ENCODE measurements at regions not wholly inside any gene's neighbourhood (a gene's known extent, or its start where the extent isn't known, plus 50 kb on each side); places are given as distances from the start of the nearest gene placed in this dataset.

DNA sequence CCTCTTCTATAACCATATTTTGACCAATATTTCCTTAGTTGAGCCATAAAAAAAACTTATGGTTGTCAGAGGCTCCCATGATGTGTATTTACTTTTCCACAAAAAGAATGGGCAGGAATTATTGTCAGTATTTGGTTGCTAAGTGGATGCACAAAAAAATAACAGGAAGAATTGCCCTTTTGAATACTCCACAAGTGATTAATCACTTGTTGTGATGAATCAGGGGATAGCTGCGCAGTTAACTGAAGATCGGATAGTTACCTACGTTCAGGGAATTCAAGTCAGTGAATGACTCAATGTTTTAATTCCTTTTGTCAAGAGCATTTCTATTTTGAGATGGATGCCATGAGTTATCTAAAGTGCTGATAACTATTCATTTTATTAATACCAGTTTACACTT is 785.2 kb upstream of the B3GALT2 start:
- Histone ChIP-seq H3K27ac (ENCODE audit: low read depth, low read length) (no peak overlapping the region), H3K9ac (ENCODE audit: low read length) (no peak overlapping the region), H3K27me3 (ENCODE audit: control insufficient read depth, insufficient read depth, low read length) (no peaks in the 10 kb centered on the region), H3K36me3 (ENCODE audit: control insufficient read depth, insufficient read depth, low read length) (no peaks in the 10 kb centered on the region), H3K4me1 (ENCODE audit: control insufficient read depth, insufficient read depth, low read length) (no peaks in the 10 kb centered on the region), H3K4me3 (ENCODE audit: low read length) (no peak overlapping the region)

DNA sequence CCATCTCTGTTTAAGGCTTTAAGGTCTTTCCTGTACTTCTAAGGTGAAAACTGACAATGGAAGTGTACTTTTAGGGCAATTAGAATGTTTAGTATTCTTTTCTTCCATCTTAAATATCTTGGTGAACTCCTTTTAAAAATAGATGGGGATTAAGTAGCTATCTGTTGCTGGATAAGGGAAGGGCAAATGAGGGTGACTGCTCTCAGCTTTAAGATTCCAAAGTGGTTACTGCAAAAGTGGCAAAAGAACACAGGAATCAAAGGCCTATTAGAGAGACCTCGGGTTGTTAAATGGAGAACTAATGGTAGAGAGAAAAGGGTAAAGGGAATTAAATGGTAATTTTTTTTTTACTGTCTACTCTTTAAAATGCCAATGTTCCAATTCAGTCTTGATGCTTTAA is 774.1 kb upstream of the B3GALT2 start:
- no peak overlapping the region for H3K4me3 ChIP-seq (ENCODE audit: low read length)
- no peak overlapping the region for H3K9ac ChIP-seq (ENCODE audit: low read length)
- H3K27ac ChIP-seq (ENCODE audit: low read depth, low read length) = no peak overlapping the region
- H3K4me1 ChIP-seq (ENCODE audit: control insufficient read depth, insufficient read depth, low read length) = no peaks in the 10 kb centered on the region
- no peaks in the 10 kb centered on the region for H3K36me3 ChIP-seq (ENCODE audit: control insufficient read depth, insufficient read depth, low read length)
- H3K27me3 ChIP-seq (ENCODE audit: control insufficient read depth, insufficient read depth, low read length) = no peaks in the 10 kb centered on the region

DNA sequence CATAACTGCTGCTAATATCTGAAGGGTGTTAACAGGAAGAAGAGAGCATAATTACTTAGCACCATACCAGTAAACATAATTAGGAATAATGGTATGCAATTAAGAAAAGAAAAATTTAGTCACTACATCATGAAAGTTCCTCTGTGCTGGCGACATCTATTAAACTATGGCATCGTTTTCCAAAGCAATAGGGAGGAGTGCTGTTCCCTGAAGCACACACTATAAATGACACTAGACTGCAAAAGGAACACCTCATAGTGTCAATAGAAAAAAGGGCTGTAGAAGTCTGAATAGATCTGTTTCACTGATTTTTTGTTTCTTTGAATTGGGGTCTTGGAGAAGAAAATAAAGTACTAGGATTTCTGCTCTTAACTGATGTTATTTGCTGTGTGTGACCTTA is 773.6 kb upstream of the B3GALT2 start:
- H3K27ac ChIP-seq (ENCODE audit: low read depth, low read length) = no peak overlapping the region

DNA sequence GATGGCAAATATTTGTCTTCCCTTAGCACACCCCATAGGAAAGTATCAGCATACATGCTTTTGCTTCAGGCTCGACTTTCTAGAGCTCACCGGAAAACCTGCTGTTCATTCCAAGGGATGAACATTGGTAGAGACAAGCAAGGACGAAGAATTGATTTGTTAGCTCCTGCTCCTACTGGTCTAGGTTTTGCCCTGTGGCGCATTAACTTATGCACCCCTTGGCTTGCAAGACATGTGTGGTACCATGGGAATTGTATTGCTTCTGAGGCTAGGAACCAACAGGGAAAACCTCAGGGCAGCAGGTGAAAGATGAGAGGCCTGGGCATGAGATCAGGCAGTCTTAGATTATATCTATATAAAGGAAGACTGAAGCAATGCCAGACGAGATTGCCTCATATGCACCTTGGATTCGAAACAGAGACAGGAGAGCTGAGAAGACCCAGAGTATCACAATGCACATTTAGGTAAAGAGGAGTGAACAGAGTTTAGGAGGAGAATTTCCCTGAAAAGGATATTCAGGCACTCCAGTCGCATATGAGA is 771.2 kb upstream of the B3GALT2 start:
- Histone ChIP-seq H3K4me3 (ENCODE audit: low read length) (no peak overlapping the region), H3K27me3 (ENCODE audit: control insufficient read depth, insufficient read depth, low read length) (no peaks in the 10 kb centered on the region), H3K4me1 (ENCODE audit: control insufficient read depth, insufficient read depth, low read length) (no peaks in the 10 kb centered on the region), H3K36me3 (ENCODE audit: control insufficient read depth, insufficient read depth, low read length) (no peaks in the 10 kb centered on the region), H3K9ac (ENCODE audit: low read length) (no peak overlapping the region), H3K27ac (ENCODE audit: low read depth, low read length) (no peak overlapping the region)

More for the DNA sequence above, 773.6 kb upstream of the B3GALT2 start:
- Histone ChIP-seq H3K27me3 (ENCODE audit: control insufficient read depth, insufficient read depth, low read length) (no peaks in the 10 kb centered on the region), H3K9ac (ENCODE audit: low read length) (no peak overlapping the region), H3K36me3 (ENCODE audit: control insufficient read depth, insufficient read depth, low read length) (no peaks in the 10 kb centered on the region), H3K4me1 (ENCODE audit: control insufficient read depth, insufficient read depth, low read length) (no peaks in the 10 kb centered on the region), H3K4me3 (ENCODE audit: low read length) (no peak overlapping the region)

DNA sequence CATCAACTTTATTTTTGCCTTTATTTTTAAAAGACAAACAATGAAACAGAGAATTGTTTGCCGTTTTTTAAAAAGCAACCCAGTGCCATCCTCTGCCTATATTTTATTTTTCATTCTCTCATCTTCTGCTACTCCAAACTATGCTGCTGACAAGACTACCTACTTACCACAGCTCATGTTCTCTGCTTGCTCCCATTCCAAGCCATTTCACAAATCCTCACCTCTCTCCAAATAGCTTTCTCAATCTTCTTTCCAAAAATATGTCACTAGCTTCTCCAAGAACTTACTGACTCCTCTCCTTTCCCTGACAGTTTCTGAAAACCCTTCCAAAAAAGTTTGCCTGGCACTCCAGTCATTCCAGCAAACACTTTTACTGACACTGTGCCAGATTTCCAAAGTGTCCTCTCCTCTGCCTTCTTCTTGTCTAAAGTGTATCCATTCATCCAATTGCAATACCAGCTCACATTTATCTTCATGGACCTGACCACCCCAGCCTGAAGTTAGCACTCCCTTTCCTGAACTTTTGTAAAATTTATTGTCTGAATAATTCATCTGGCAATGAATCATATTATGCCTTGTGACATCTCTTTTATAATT is 766.5 kb upstream of the B3GALT2 start:
- no peak overlapping the region for H3K4me3 ChIP-seq (ENCODE audit: low read length)
- H3K36me3 ChIP-seq (ENCODE audit: control insufficient read depth, insufficient read depth, low read length) = no peaks in the 10 kb centered on the region
- no peak overlapping the region for H3K9ac ChIP-seq (ENCODE audit: low read length)
- no peaks in the 10 kb centered on the region for H3K4me1 ChIP-seq (ENCODE audit: control insufficient read depth, insufficient read depth, low read length)
- H3K27ac ChIP-seq (ENCODE audit: low read depth, low read length) = no peak overlapping the region
- H3K27me3 ChIP-seq (ENCODE audit: control insufficient read depth, insufficient read depth, low read length) = no peaks in the 10 kb centered on the region

DNA sequence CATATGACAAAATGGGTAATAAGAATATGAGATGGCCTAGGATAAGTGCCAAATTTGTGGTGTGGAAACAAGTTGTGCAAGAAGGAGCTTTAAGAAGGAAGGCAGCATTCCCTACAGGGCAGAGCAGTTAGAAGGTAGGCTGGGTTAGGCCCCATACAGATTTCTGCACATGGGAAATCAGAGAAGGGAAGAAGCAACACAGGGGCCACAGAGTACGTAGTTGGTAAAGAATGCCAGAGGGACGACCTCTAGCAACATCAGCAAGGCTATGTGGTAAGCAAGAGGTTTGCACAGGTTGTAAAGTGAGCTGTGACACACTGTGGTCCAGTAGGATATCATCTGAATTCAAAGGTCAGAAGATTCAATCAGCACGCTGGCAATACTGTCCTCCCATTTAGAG is 765.6 kb upstream of the B3GALT2 start:
- Histone ChIP-seq H3K4me1 (ENCODE audit: control insufficient read depth, insufficient read depth, low read length) (no peaks in the 10 kb centered on the region), H3K27ac (ENCODE audit: low read depth, low read length) (no peak overlapping the region), H3K36me3 (ENCODE audit: control insufficient read depth, insufficient read depth, low read length) (no peaks in the 10 kb centered on the region), H3K9ac (ENCODE audit: low read length) (no peak overlapping the region), H3K4me3 (ENCODE audit: low read length) (no peak overlapping the region), H3K27me3 (ENCODE audit: control insufficient read depth, insufficient read depth, low read length) (no peaks in the 10 kb centered on the region)

DNA sequence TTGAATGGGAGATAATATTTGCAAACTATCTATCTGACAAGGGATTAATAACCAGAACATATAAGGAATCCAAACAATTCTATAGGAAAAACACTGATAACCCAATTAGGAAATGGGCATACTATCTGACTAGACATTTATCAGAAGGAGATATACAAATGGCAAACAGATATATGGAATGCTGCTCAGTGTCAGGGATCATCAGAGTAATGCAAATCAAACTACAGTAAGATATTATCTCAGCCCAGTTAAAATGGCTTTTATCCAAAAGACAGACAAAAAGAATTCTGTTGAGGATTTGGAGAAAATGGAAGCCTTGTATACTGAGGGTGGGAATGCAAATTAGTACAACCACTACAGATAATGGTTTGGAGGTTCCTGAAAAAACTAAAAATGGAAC is 758.0 kb upstream of the B3GALT2 start:
- Histone ChIP-seq H3K27me3 (ENCODE audit: control insufficient read depth, insufficient read depth, low read length) (no peaks in the 10 kb centered on the region), H3K4me1 (ENCODE audit: control insufficient read depth, insufficient read depth, low read length) (no peaks in the 10 kb centered on the region), H3K9ac (ENCODE audit: low read length) (no peak overlapping the region), H3K4me3 (ENCODE audit: low read length) (no peak overlapping the region), H3K27ac (ENCODE audit: low read depth, low read length) (no peak overlapping the region), H3K36me3 (ENCODE audit: control insufficient read depth, insufficient read depth, low read length) (no peaks in the 10 kb centered on the region)

DNA sequence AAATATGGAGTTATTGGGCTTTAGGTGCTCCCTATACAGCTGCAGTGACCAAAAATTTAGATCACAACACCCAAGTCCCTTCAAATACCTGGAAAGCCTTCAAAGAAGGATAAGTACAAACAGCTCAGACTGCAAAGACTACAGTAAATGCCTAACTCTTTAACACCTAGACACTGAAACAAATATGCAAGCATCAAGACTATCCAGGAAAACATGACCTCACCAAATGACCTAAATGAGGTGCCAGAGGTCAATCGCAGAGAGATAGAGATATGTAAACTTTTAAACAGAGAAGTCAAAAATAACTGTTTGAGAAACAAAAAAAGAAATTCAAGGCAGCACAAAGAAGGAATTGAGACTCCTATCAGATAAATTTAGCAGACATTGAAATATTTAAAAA is 753.8 kb upstream of the B3GALT2 start:
- Histone ChIP-seq H3K36me3 (ENCODE audit: control insufficient read depth, insufficient read depth, low read length) (no peaks in the 10 kb centered on the region), H3K27ac (ENCODE audit: low read depth, low read length) (no peak overlapping the region), H3K27me3 (ENCODE audit: control insufficient read depth, insufficient read depth, low read length) (no peaks in the 10 kb centered on the region), H3K9ac (ENCODE audit: low read length) (no peak overlapping the region), H3K4me1 (ENCODE audit: control insufficient read depth, insufficient read depth, low read length) (no peaks in the 10 kb centered on the region), H3K4me3 (ENCODE audit: low read length) (no peak overlapping the region)

DNA sequence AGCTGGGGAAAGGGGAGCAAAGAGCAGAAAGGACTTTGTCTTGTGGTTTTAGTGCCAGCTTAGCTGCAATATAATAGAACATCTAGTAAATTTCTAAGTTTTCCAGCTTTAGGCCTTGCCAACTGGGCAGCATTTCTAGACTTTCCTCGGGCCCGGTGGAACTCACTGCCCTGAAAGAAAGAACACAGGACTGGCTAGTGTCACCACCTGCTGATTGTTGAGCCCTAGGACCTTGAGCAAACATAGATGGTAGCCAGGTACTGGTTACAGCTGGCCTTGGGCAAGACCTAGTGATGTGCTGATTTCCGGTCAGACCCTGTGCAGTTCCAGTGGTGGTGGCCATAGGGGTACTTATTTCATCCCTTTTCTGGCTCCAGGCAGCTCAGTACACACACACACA is 753.2 kb upstream of the B3GALT2 start:
- H3K36me3 ChIP-seq (ENCODE audit: control insufficient read depth, insufficient read depth, low read length) = no peaks in the 10 kb centered on the region
- H3K9ac ChIP-seq (ENCODE audit: low read length) = no peak overlapping the region
- H3K27me3 ChIP-seq (ENCODE audit: control insufficient read depth, insufficient read depth, low read length) = no peaks in the 10 kb centered on the region
- no peak overlapping the region for H3K4me3 ChIP-seq (ENCODE audit: low read length)
- no peaks in the 10 kb centered on the region for H3K4me1 ChIP-seq (ENCODE audit: control insufficient read depth, insufficient read depth, low read length)
- H3K27ac ChIP-seq (ENCODE audit: low read depth, low read length) = no peak overlapping the region

DNA sequence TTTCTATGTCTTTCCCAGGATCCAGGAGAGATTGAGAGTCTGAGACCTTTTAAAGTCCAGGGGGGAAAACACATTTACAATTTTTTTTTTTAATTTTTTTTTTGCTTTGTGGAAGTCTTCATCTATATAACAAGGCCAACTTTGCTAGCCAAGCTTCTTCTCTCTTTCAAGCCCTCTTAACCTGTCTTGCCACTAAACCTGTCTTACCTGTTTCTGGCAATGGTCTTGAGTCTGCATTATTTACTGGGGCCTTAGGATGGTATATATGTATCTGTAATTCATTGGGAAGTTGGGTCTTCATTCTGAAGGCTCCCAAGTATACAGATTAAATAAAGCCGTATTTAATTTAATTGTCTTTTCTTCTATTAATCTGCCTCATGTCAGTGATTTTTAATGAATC is 750.9 kb upstream of the B3GALT2 start:
- Histone ChIP-seq H3K4me1 (ENCODE audit: control insufficient read depth, insufficient read depth, low read length) (no peaks in the 10 kb centered on the region), H3K27ac (ENCODE audit: low read depth, low read length) (no peak overlapping the region), H3K4me3 (ENCODE audit: low read length) (no peak overlapping the region), H3K36me3 (ENCODE audit: control insufficient read depth, insufficient read depth, low read length) (no peaks in the 10 kb centered on the region), H3K9ac (ENCODE audit: low read length) (no peak overlapping the region), H3K27me3 (ENCODE audit: control insufficient read depth, insufficient read depth, low read length) (no peaks in the 10 kb centered on the region)

DNA sequence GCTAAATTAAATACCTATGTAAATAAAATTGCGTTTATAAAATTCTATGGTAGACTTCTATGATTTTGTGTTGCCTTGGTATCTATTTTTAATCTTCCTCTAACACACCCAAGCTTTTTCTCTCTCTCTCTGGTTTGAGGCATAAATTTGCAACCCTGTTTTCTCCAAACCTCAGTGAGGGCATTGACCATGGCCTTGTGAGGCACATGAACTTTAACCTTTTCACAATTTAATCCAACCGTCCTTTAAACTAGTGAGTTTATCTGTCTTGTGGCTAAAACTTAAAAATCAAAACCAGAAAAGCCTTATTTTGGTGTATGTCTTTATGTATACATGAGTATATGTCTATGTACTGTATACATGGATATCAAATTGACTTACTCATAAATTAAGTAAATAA is 746.6 kb upstream of the B3GALT2 start:
- no peak overlapping the region for H3K27ac ChIP-seq (ENCODE audit: low read depth, low read length)
- no peak overlapping the region for H3K4me3 ChIP-seq (ENCODE audit: low read length)
- H3K27me3 ChIP-seq (ENCODE audit: control insufficient read depth, insufficient read depth, low read length) = no peaks in the 10 kb centered on the region
- H3K36me3 ChIP-seq (ENCODE audit: control insufficient read depth, insufficient read depth, low read length) = no peaks in the 10 kb centered on the region
- no peak overlapping the region for H3K9ac ChIP-seq (ENCODE audit: low read length)
- H3K4me1 ChIP-seq (ENCODE audit: control insufficient read depth, insufficient read depth, low read length) = no peaks in the 10 kb centered on the region

DNA sequence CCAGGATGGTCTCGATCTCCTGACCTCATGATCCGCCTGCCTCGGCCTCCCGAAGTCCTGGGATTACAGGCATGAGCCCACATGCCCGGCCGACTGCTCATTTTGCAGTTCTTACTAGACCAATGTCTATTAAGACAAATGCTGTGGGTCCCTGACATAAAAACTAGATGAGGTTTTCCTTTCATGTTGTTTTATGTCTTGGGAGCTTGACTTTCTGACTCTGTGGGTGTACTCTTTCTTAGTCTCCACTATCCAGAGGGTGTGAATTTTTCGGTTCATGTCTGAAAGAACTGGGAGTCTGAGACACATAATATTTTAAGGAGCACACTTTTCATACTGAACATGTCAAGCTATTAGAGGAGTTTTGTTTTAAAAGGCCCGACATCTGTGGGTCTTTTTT is 744.9 kb upstream of the B3GALT2 start:
- H3K36me3 ChIP-seq (ENCODE audit: control insufficient read depth, insufficient read depth, low read length) = no peaks in the 10 kb centered on the region
- no peak overlapping the region for H3K9ac ChIP-seq (ENCODE audit: low read length)
- no peak overlapping the region for H3K27ac ChIP-seq (ENCODE audit: low read depth, low read length)
- H3K4me3 ChIP-seq (ENCODE audit: low read length) = no peak overlapping the region
- no peaks in the 10 kb centered on the region for H3K4me1 ChIP-seq (ENCODE audit: control insufficient read depth, insufficient read depth, low read length)
- no peaks in the 10 kb centered on the region for H3K27me3 ChIP-seq (ENCODE audit: control insufficient read depth, insufficient read depth, low read length)

DNA sequence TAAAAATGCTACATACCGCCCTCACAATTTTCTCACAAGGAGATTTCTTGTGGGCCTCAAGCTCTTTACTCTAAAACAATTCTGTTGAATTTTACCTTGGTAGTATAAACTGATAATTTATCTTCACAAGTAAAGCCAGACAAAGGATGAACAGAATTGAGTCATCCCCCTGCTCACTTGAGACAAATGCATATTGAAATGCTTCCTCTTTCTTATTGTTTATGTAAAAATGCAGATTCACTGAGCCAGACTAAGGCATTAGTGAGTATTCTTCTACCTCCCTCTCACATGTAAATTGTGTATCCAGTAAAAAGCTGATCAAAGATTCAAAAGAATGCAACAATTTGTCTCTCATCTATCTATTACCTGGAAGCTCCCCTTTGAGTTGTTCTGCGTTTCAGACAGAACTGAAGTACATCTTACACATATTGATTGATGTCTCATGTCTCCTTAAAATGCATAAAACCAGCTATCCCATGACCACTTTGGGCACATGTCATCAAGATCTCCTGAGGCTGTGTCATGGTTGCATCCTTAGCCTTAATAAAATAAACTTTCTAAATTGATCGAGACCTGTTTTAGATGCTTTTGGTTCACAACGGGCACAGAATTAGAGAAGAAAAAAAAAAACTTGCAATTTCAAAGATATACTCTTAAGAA is 743.1 kb upstream of the B3GALT2 start:
- Histone ChIP-seq H3K36me3 (ENCODE audit: control insufficient read depth, insufficient read depth, low read length) (no peaks in the 10 kb centered on the region), H3K9ac (ENCODE audit: low read length) (no peak overlapping the region), H3K27ac (ENCODE audit: low read depth, low read length) (no peak overlapping the region), H3K4me1 (ENCODE audit: control insufficient read depth, insufficient read depth, low read length) (no peaks in the 10 kb centered on the region), H3K27me3 (ENCODE audit: control insufficient read depth, insufficient read depth, low read length) (no peaks in the 10 kb centered on the region), H3K4me3 (ENCODE audit: low read length) (no peak overlapping the region)
